HepG2 (cell line): ENCODE measurements at regions not wholly inside any gene's neighbourhood (a gene's known extent, or its start where the extent isn't known, plus 50 kb on each side); places are given as distances from the start of the nearest gene placed in this dataset.
A peak's percentile ranks its signal among the peaks of the same experiment; 100 is the strongest.
"Not testable (repeated sequence)": the region's sequence is repeated elsewhere in the genome, so short reads cannot be mapped to it uniquely, and the experiment has no call there.

Source experiments
- ATAC-seq: fragments of 200-7000 bp; cut with Tn5 transposase; 3 replicates; pipeline ENCODE4 v1.9.1; 2020; ENCODE audit warnings: mild to moderate bottlenecking, moderate library complexity
- BruUV-seq: library from RNA; stranded (reverse); fragments of 400-500 nt; replicated peaks from 2 replicates; lab custom pipeline; 2021; lab: Mats Ljungman, UMichigan
- CTCF ChIA-PET: fragments of 300-600 bp; formaldehyde crosslinking; extraction: SDS; loops from one replicate; lab custom pipeline; 2021; ENCODE audit warnings: low total read pairs, inconsistent platforms, low intra/inter-chr PET ratio; lab: Yijun Ruan, JAX
- POLR2A ChIA-PET: fragments of 350-600 bp; sonication (Branson Sonifier 250); formaldehyde crosslinking; loops from one replicate; lab custom pipeline; 2020; ENCODE audit warnings: antibody characterized with exemption, inconsistent platforms; lab: Yijun Ruan, JAX
- DNase-seq: peaks from one replicate; pipeline ENCODE4 v3.0.0-alpha.2; 2015; ENCODE audit warnings: low spot score
- FAIRE-seq: peaks from 3 replicates; lab custom pipeline; 2011; peaks lifted over from hg19 to GRCh38; lab: Jason Lieb, UNC
- H2AFZ ChIP-seq: one replicate; pipeline ENCODE4 v1.6.1; 2011; ENCODE audit warnings: low read length, inconsistent platforms
- H3K27ac ChIP-seq: fragments of 300-600 bp; 3 replicates; pipeline ENCODE4 v1.8.0; 2011; ENCODE audit warnings: mixed run types, mild to moderate bottlenecking, mixed read lengths, low read length, inconsistent platforms; ENCODE audit not compliant: insufficient read depth; ENCODE audit errors: extremely low read length
- H3K27me3 ChIP-seq, 2 experiments: fragments of 200-600 bp in 1 of 2; 2 replicates in 1 of 2; 3 replicates in 1 of 2; pipeline versions ENCODE4 v1.6.0 to v1.8.0; 2011; ENCODE audit warnings: low read length in 2 of 2, mild to moderate bottlenecking in 2 of 2, moderate library complexity in 2 of 2, inconsistent platforms in 1 of 2; ENCODE audit not compliant: insufficient read depth in 2 of 2, control insufficient read depth in 1 of 2
- H3K36me3 ChIP-seq, 2 experiments: fragments of 200-600 bp in 1 of 2; replicated peaks in 1 of 2; 2 replicates in 1 of 2; 3 replicates in 1 of 2; pipeline versions ENCODE4 v1.5.1 to v1.8.0; 2011; ENCODE audit warnings: low read length in 2 of 2, inconsistent platforms in 1 of 2; ENCODE audit not compliant: insufficient read depth in 2 of 2, control insufficient read depth in 1 of 2
- H3K4me1 ChIP-seq: 2 replicates; pipeline ENCODE4 v1.5.1; 2012; ENCODE audit warnings: low read length, inconsistent platforms; ENCODE audit not compliant: insufficient read depth
- H3K4me2 ChIP-seq: 2 replicates; pipeline ENCODE4 v1.6.0; 2011; ENCODE audit warnings: low read depth, low read length, inconsistent platforms
- H3K4me3 ChIP-seq, 3 experiments: fragments of 200-600 bp in 1 of 3; sonication (generic), shearing (Covaris generic) in 1 of 3; replicated peaks in 1 of 3; 2 replicates each; pipeline ENCODE4 v1.5.1; 2011 to 2016; ENCODE audit warnings: low read length in 3 of 3, inconsistent platforms in 2 of 3, low read depth in 2 of 3, mild to moderate bottlenecking in 2 of 3, control low read depth in 1 of 3, mixed read lengths in 1 of 3; ENCODE audit not compliant: insufficient read depth in 1 of 3
- H3K79me2 ChIP-seq: one replicate; pipeline ENCODE4 v1.6.1; 2011; ENCODE audit warnings: low read length, inconsistent platforms; ENCODE audit not compliant: insufficient read depth
- H3K9ac ChIP-seq: 2 replicates; pipeline ENCODE4 v1.6.0; 2011; ENCODE audit warnings: mild to moderate bottlenecking, low read depth, low read length, inconsistent platforms; ENCODE audit not compliant: insufficient read depth
- H3K9me3 ChIP-seq: 2 replicates; pipeline ENCODE4 v1.5.1; 2012; ENCODE audit warnings: mild to moderate bottlenecking, low read length
- H4K20me1 ChIP-seq: 2 replicates; pipeline ENCODE4 v1.6.0; 2011; ENCODE audit warnings: inconsistent platforms, mild to moderate bottlenecking, low read length, moderate library complexity; ENCODE audit not compliant: insufficient read depth
- ATF7 ChIP-seq, 2 experiments: fragments of 450-650 bp in 1 of 2; sonication (generic) in 1 of 2; formaldehyde crosslinking in 1 of 2; IDR thresholded peaks; 2 replicates each; pipeline versions ENCODE4 v1.4.0 to v1.6.1; 2016 to 2020; ENCODE audit warnings: antibody characterized with exemption in 1 of 2, mild to moderate bottlenecking in 1 of 2, missing genetic modification reagents in 1 of 2
- ATM ChIP-seq: fragments of 450-650 bp; IDR thresholded peaks from 2 replicates; pipeline ENCODE4 v1.7.1; 2017; ENCODE audit warnings: mild to moderate bottlenecking, borderline replicate concordance
- CREB1 ChIP-seq, 2 experiments: fragments of 450-650 bp in 1 of 2; IDR thresholded peaks; 2 replicates each; pipeline ENCODE4 v1.6.1; 2016 to 2017; ENCODE audit warnings: control low read depth in 1 of 2, mild to moderate bottlenecking in 1 of 2, missing compliant biosample characterization in 1 of 2, missing genetic modification characterization in 1 of 2
- FOXK2 ChIP-seq: fragments of 450-650 bp; IDR thresholded peaks from 2 replicates; pipeline ENCODE4 v1.6.1; 2016
- FOXP1 ChIP-seq, 2 experiments: fragments of 450-650 bp in 1 of 2; IDR thresholded peaks; 2 replicates each; pipeline ENCODE4 v1.6.1; 2017 to 2018; ENCODE audit warnings: antibody characterized with exemption in 1 of 2
- KDM3A ChIP-seq: IDR thresholded peaks from 2 replicates; pipeline ENCODE4 v1.6.1; 2018; ENCODE audit warnings: low read depth, missing compliant biosample characterization
- LCORL ChIP-seq, 2 experiments: fragments of 450-650 bp in 1 of 2; sonication (generic) in 1 of 2; formaldehyde crosslinking in 1 of 2; IDR thresholded peaks; 2 replicates each; pipeline versions ENCODE4 v1.5.0 to v1.6.1; 2017 to 2020; ENCODE audit warnings: antibody characterized with exemption in 1 of 2, missing genetic modification reagents in 1 of 2
- MNT ChIP-seq: fragments of 450-650 bp; IDR thresholded peaks from 2 replicates; pipeline ENCODE4 v1.6.1; 2016
- NBN ChIP-seq: fragments of 450-650 bp; conservative IDR thresholded peaks from 2 replicates; pipeline ENCODE4 v1.6.1; 2017
- NFRKB ChIP-seq: fragments of 450-650 bp; IDR thresholded peaks from 2 replicates; pipeline ENCODE4 v1.6.1; 2017
- PHB2 ChIP-seq: fragments of 450-650 bp; IDR thresholded peaks from 2 replicates; pipeline ENCODE4 v1.6.1; 2018; ENCODE audit not compliant: partially characterized antibody
- PLRG1 ChIP-seq: fragments of 450-650 bp; conservative IDR thresholded peaks from 2 replicates; pipeline ENCODE4 v1.6.1; 2016
- SKI ChIP-seq: fragments of 450-650 bp; IDR thresholded peaks from one replicate; pipeline ENCODE4 v1.6.1; 2018; ENCODE audit warnings: mild to moderate bottlenecking; ENCODE audit not compliant: partially characterized antibody
- SOX6 ChIP-seq, 2 experiments: fragments of 450-650 bp in 1 of 2; sonication (generic) in 1 of 2; formaldehyde crosslinking in 1 of 2; IDR thresholded peaks; 2 replicates each; pipeline versions ENCODE4 v1.4.0 to v1.6.1; 2017 to 2020; ENCODE audit warnings: antibody characterized with exemption in 1 of 2, mild to moderate bottlenecking in 1 of 2, missing genetic modification reagents in 1 of 2
- SP1 ChIP-seq, 2 experiments: fragments of 450-650 bp in 1 of 2; sonication (generic) in 1 of 2; formaldehyde crosslinking in 1 of 2; IDR thresholded peaks; 2 replicates each; pipeline versions ENCODE4 v1.4.0 to v1.6.1; 2016 to 2020; ENCODE audit warnings: missing genetic modification reagents in 1 of 2
- ZNF282 ChIP-seq: fragments of 450-650 bp; IDR thresholded peaks from 2 replicates; pipeline ENCODE4 v1.6.1; 2018; ENCODE audit not compliant: partially characterized antibody
- WGBS: methylation state at CpG from one replicate; pipeline ENCODE4 v1.1.6; 2017; ENCODE audit warnings: low lambda C conversion rate; 5-methylcytosine and 5-hydroxymethylcytosine counted together
- in situ Hi-C: cut with HindIII; loops from 2 replicates; pipeline ENCODE4 v1.10.0; 2017; ENCODE audit warnings: low pct_unique_long_range_greater_than_20kb; ENCODE audit not compliant: extremely low pct_ligation_motif_present
- intact Hi-C: fragments of 100-400 bp; cut with micrococcal nuclease; formaldehyde crosslinking; loops from one replicate; pipeline ENCODE4 v1.10.0; 2022; ENCODE audit not compliant: unreplicated experiment
- TF ChIP-seq, protein P1 (sequence below): fragments of 450-650 bp; IDR thresholded peaks from 2 replicates; pipeline ENCODE4 v1.6.1; 2017

- H4K20me1 ChIP-seq; H2AFZ ChIP-seq; POLR2A ChIA-PET; H3K9ac ChIP-seq; intact Hi-C loops; FAIRE-seq; H3K9me3 ChIP-seq; H3K4me1 ChIP-seq; H3K4me3 ChIP-seq; CTCF ChIA-PET; ATAC-seq; H3K27ac ChIP-seq; H3K79me2 ChIP-seq; H3K27me3 ChIP-seq; H3K4me2 ChIP-seq; TF ChIP-seq SP1, CREB1, LCORL, SOX6, FOXP1, ATF7 (CRISPR knock-in tag; IDR thresholded peaks at IDR 0.05): not testable (repeated sequence)
- H3K36me3 ChIP-seq = peaks cover 9 to 16% of the 10 kb centered on the region in 2 experiments; a peak in 4 of 5 replicates
- TSS peak; percentile 26 for BruUV-seq
- in situ Hi-C loops = loop anchor here (25.0 kb wide), 1 partner anchor 277 kb away; no protein-coding TSS in a partner anchor
- WGBS = 92% methylated on average over 2 of the region's 2 CpGs
- DNase-seq = peak; percentile 4
- TF ChIP-seq ATM = 0 out of 2 replicates have a peak, but pooled peaks have one; percentile 71
- TF ChIP-seq SKI = peak; percentile 21
- 0 out of 2 replicates have a peak, but pooled peaks have one; percentile 43 for TF ChIP-seq SP1 (IDR thresholded peaks at IDR 0.05)
- TF ChIP-seq CREB1 (IDR thresholded peaks at IDR 0.05) = 0 out of 2 replicates have a peak, but pooled peaks have one; percentile 25
- TF ChIP-seq LCORL (IDR thresholded peaks at IDR 0.05) = peak; percentile 76
- TF ChIP-seq KDM3A (CRISPR knock-in tag) = peak; percentile 29; the same call in 1 of the 2 replicates
- TF ChIP-seq NFRKB = peak; percentile 72; the same call in 1 of the 2 replicates
- peak; percentile 97; the same call in 1 of the 2 replicates for TF ChIP-seq PLRG1
- peak; percentile 94; the same call in 1 of the 2 replicates for TF ChIP-seq SOX6 (IDR thresholded peaks at IDR 0.05)
- peak; percentile 98 for TF ChIP-seq ZNF282
- 0 out of 2 replicates have a peak, but pooled peaks have one; percentile 53 for TF ChIP-seq FOXK2
- peak; percentile 97 for TF ChIP-seq NBN
- peak; percentile 39; the same call in 1 of the 2 replicates for TF ChIP-seq FOXP1 (IDR thresholded peaks at IDR 0.05)
- TF ChIP-seq PHB2 = peak; percentile 96
- TF ChIP-seq MNT = peak; percentile 37; the same call in 1 of the 2 replicates
- TF ChIP-seq ATF7 (IDR thresholded peaks at IDR 0.05) = peak; percentile 40; the same call in 1 of the 2 replicates
- TF ChIP-seq, protein P1, sequence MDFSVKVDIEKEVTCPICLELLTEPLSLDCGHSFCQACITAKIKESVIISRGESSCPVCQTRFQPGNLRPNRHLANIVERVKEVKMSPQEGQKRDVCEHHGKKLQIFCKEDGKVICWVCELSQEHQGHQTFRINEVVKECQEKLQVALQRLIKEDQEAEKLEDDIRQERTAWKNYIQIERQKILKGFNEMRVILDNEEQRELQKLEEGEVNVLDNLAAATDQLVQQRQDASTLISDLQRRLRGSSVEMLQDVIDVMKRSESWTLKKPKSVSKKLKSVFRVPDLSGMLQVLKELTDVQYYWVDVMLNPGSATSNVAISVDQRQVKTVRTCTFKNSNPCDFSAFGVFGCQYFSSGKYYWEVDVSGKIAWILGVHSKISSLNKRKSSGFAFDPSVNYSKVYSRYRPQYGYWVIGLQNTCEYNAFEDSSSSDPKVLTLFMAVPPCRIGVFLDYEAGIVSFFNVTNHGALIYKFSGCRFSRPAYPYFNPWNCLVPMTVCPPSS = peak; percentile 98; the same call in 1 of the 2 replicates
Observed at GRCh38 chr5:34185572-34185971, 142.6 kb upstream of the C1QTNF3 start.
